Fibroblast of mammary gland (primary cell): ENCODE measurements at regions not wholly inside any gene's neighbourhood (a gene's known extent, or its start where the extent isn't known, plus 50 kb on each side); places are given as distances from the start of the nearest gene placed in this dataset.

Experiments used
- DNase-seq: peaks from one replicate; pipeline ENCODE4 v3.0.0-alpha.2; 2010; ENCODE audit warnings: low read depth
- H3K4me3 ChIP-seq: 2 replicates; pipeline ENCODE4 v1.5.1; 2011; ENCODE audit warnings: low read depth, mild to moderate bottlenecking, low read length, moderate library complexity; ENCODE audit not compliant: control insufficient read depth
- TF ChIP-seq, protein P1 (sequence below): conservative IDR thresholded peaks from 2 replicates; pipeline ENCODE4 v1.5.1; 2011; ENCODE audit warnings: low read depth, low read length, inconsistent platforms; ENCODE audit not compliant: control insufficient read depth, insufficient read depth

GRCh38 chr7:12851841-12852240 lies 164.4 kb downstream of the ARL4A start:
- H3K4me3 ChIP-seq = no peak overlapping the region
- TF ChIP-seq, protein P1, sequence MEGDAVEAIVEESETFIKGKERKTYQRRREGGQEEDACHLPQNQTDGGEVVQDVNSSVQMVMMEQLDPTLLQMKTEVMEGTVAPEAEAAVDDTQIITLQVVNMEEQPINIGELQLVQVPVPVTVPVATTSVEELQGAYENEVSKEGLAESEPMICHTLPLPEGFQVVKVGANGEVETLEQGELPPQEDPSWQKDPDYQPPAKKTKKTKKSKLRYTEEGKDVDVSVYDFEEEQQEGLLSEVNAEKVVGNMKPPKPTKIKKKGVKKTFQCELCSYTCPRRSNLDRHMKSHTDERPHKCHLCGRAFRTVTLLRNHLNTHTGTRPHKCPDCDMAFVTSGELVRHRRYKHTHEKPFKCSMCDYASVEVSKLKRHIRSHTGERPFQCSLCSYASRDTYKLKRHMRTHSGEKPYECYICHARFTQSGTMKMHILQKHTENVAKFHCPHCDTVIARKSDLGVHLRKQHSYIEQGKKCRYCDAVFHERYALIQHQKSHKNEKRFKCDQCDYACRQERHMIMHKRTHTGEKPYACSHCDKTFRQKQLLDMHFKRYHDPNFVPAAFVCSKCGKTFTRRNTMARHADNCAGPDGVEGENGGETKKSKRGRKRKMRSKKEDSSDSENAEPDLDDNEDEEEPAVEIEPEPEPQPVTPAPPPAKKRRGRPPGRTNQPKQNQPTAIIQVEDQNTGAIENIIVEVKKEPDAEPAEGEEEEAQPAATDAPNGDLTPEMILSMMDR = no peak
- no peak for DNase-seq

GRCh38 chr7:12855036-12855435 lies 167.6 kb downstream of the ARL4A start:
- no peak overlapping the region for H3K4me3 ChIP-seq
- TF ChIP-seq, protein P1 = no peak
- DNase-seq = peak; percentile 6

DNA sequence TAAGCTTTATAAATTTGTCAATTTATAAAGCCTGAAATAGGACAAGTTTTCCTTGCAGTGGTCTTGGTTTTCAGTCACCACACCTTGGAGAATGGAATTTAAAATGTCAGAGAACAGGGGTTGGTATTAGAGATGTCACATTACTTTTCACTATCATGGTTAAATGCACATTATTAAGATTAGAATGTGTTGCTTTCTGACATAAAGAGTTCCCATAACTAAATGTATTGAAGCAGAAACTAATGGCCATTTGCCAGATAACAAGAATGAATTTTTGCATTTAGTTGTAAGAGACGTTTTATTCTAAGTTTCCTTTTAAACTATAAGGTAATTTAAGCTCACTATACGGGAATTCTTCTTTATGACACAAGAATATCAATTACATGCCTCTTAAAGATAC lies 172.3 kb downstream of the ARL4A start:
- DNase-seq = no peak
- no peak overlapping the region for H3K4me3 ChIP-seq

DNA sequence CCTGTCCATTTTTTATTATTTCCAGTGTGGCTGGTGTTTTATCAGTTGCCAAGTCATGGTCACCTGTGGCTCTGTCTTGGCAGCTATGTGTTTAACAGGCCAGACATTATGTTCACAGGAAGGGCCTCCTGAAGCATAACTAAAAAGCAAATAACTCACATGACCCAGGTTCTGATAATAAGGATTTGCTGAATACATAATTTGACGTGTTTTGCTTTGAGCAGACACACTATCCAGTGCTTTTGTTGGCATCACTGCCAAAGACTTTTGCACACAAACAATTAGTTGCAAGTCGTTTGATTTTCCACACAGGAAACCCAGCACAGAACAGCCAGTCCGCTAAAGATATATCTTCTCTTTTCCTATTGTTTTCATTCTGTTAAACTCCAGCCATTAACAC lies 173.6 kb downstream of the ARL4A start:
- no peak overlapping the region for H3K4me3 ChIP-seq
- TF ChIP-seq, protein P1 = no peak
- DNase-seq = no peak

More for the DNA sequence above, 172.3 kb downstream of the ARL4A start:
- TF ChIP-seq, protein P1 = no peak

DNA sequence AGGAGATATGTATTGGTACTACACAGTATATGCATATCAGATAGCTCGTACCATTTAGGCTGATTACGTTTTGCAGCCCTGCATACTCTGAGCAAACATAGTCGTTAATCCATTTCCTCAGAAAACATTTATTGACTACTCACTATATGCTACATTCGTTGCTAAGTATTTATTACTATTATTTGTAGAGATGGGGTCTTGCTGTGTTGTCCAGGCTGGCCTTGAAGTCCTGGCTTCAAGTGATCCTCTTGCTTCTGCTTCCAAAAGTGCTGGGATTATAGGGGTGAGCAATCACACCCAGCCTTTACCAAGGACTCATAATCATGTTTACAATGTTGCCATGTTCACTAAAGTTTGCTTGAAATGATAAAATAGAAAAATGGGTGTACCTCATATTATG lies 174.7 kb downstream of the ARL4A start:
- TF ChIP-seq, protein P1 = no peak
- H3K4me3 ChIP-seq = no peak overlapping the region
- DNase-seq = no peak

DNA sequence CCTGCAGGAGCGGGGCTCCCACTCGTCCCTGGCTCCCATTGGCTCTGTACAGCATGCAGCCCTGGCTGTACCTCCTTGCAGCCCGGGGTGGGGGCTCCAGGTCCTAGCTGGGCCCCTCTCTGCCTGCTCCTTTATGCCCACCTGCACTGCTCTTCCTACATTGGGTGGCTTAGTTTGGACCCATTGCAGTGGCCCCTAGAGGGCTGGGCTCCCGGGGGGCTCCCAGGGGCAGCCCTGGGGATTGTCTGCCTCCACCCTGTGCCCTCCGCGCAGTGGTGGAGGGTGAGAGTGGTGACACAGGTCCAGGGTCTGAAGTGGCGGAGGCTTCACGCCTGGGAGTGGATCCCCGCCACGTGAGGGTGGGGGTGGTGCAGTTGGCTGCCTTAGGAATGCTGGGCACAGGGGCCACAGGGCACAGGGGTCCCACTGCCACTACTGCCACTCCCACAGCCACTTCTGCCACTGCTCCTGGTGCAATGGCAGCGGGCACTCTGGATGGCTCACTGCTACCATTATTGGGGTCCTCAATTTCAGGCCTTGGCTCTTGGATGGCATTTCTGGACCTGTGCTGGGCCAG lies 177.1 kb downstream of the ARL4A start:
- no peak overlapping the region for H3K4me3 ChIP-seq
- TF ChIP-seq, protein P1 = no peak
- no peak for DNase-seq

- no peak overlapping the region for H3K4me3 ChIP-seq
- DNase-seq = no peak
- TF ChIP-seq, protein P1 = no peak
These were observed 178.2 kb downstream of the ARL4A start for GRCh38 chr7:12865593-12865992.
